Forelimb muscle (tissue), 1 donor: ENCODE measurements at regions not wholly inside any gene's neighbourhood (a gene's known extent, or its start where the extent isn't known, plus 50 kb on each side); places are given as distances from the start of the nearest gene placed in this dataset.
"Not testable (repeated sequence)": the region's sequence is repeated elsewhere in the genome, so short reads cannot be mapped to it uniquely, and the experiment has no call there.

Source experiments
- DNase-seq: peaks from one replicate; pipeline ENCODE4 v3.0.0-alpha.2; 2013; ENCODE audit warnings: low read depth

GRCh38 chr3:110995461-110996231, 76.0 kb upstream of the NECTIN3 start:
- no peak for DNase-seq

- not testable (repeated sequence) for DNase-seq
Measured at GRCh38 chr3:110998766-110999165, 72.8 kb upstream of the NECTIN3 start.

- DNase-seq: not testable (repeated sequence)
Measured at GRCh38 chr3:111006485-111006884, 65.1 kb upstream of the NECTIN3 start.

GRCh38 chr3:111012388-111013248, 59.0 kb upstream of the NECTIN3 start:
- DNase-seq: no peak
